Testis (tissue), 2 donors: ENCODE measurements at regions not wholly inside any gene's neighbourhood (a gene's known extent, or its start where the extent isn't known, plus 50 kb on each side); places are given as distances from the start of the nearest gene placed in this dataset.

Experiments
- DNase-seq: peaks from one replicate; pipeline ENCODE4 v3.0.0-alpha.2; 2019
- H3K27ac ChIP-seq, 2 donors: fragments of 200-600 bp; sonication (generic); one replicate each; pipeline ENCODE4 v1.5.1; 2019
- H3K27me3 ChIP-seq: fragments of 200-600 bp; sonication (generic); one replicate; pipeline ENCODE4 v1.5.1; 2019
- H3K36me3 ChIP-seq: fragments of 200-600 bp; sonication (generic); one replicate; pipeline ENCODE4 v1.5.1; 2017; ENCODE audit warnings: low read depth; ENCODE audit errors: missing control alignments
- H3K4me1 ChIP-seq: fragments of 200-600 bp; sonication (generic); one replicate; pipeline ENCODE4 v1.5.1; 2019
- H3K4me3 ChIP-seq, 2 donors: fragments of 200-600 bp; sonication (generic); one replicate each; pipeline ENCODE4 v1.5.1; 2017 to 2019
- H3K9me3 ChIP-seq: fragments of 200-600 bp; sonication (generic); one replicate; pipeline ENCODE4 v1.5.1; 2017
- CTCF ChIP-seq, 3 experiments: fragments of 450-650 bp in 2 of 3; fragments of 200-600 bp in 1 of 3; sonication (generic) in 1 of 3; IDR thresholded peaks; one replicate each; pipeline ENCODE4 v1.5.1; 2016 to 2019; ENCODE audit warnings: antibody characterized with exemption in 3 of 3, mild to moderate bottlenecking in 2 of 3, moderate library complexity in 1 of 3
- POLR2A ChIP-seq: fragments of 450-650 bp; IDR thresholded peaks from one replicate; pipeline ENCODE4 v1.6.1; 2017; ENCODE audit warnings: antibody characterized with exemption, mild to moderate bottlenecking, moderate library complexity
- WGBS, 2 donors: methylation state at CpG; one replicate each; pipeline ENCODE4 v1.1.5; 2018; 5-methylcytosine and 5-hydroxymethylcytosine counted together
- intact Hi-C: fragments of 100-400 bp; cut with DNase I; formaldehyde crosslinking; loops from one replicate; pipeline ENCODE4 v1.15.1; 2023; ENCODE audit warnings: low total_unique reads

- Histone ChIP-seq H3K4me1 (no peaks in the 10 kb centered on the region), H3K27me3 (no peaks in the 10 kb centered on the region), H3K36me3 (no peaks in the 10 kb centered on the region), H3K9me3 (no peaks in the 10 kb centered on the region), H3K27ac (no peak overlapping the region), H3K4me3 (no peak overlapping the region)
- TF ChIP-seq CTCF (IDR thresholded peaks at IDR 0.05) (no peak), POLR2A (no peak)
- 67 to 79% methylated on average over 3 of the region's 3 CpGs for WGBS, 2 donors
- no peak for DNase-seq
- intact Hi-C loops = no loop called here
Observed at GRCh38 chr10:83701799-83702198, 437.5 kb upstream of the GHITM start.

GRCh38 chr10:83702731-83703130 lies 436.6 kb upstream of the GHITM start:
- no peaks in the 10 kb centered on the region for H3K9me3 ChIP-seq
- 87 to 96% methylated on average over 3 of the region's 3 CpGs for WGBS, 2 donors
- DNase-seq = no peak
- intact Hi-C loops = no loop called here
- TF ChIP-seq CTCF (IDR thresholded peaks at IDR 0.05) (no peak), POLR2A (no peak)
- no peak overlapping the region for H3K27ac ChIP-seq
- H3K4me3 ChIP-seq = no peak overlapping the region
- H3K36me3 ChIP-seq = no peaks in the 10 kb centered on the region
- H3K4me1 ChIP-seq = no peaks in the 10 kb centered on the region
- H3K27me3 ChIP-seq = no peaks in the 10 kb centered on the region

- no peak for TF ChIP-seq CTCF (IDR thresholded peaks at IDR 0.05)
- no peak for TF ChIP-seq POLR2A
Observed at GRCh38 chr10:83706120-83706519, 433.2 kb upstream of the GHITM start.

GRCh38 chr10:83706952-83707582 lies 432.2 kb upstream of the GHITM start:
- Histone ChIP-seq H3K27ac (no peak overlapping the region), H3K36me3 (no peaks in the 10 kb centered on the region), H3K4me1 (no peaks in the 10 kb centered on the region), H3K27me3 (no peaks in the 10 kb centered on the region), H3K9me3 (no peaks in the 10 kb centered on the region), H3K4me3 (no peak overlapping the region)
- 93 to 98% methylated on average over 2 of the region's 2 CpGs for WGBS, 2 donors
- no peak for DNase-seq
- intact Hi-C loops = no loop called here
- TF ChIP-seq CTCF (IDR thresholded peaks at IDR 0.05) (no peak), POLR2A (no peak)

More at GRCh38 chr10:83706120-83706519, 433.2 kb upstream of the GHITM start:
- no peak for DNase-seq
- Histone ChIP-seq H3K4me3 (no peak overlapping the region), H3K36me3 (no peaks in the 10 kb centered on the region), H3K27me3 (no peaks in the 10 kb centered on the region), H3K27ac (no peak overlapping the region), H3K4me1 (no peaks in the 10 kb centered on the region), H3K9me3 (no peaks in the 10 kb centered on the region)
- intact Hi-C loops = no loop called here
- WGBS, 2 donors = 88 to 92% methylated on average over 1 of the region's 1 CpG

- H3K4me1 ChIP-seq = no peaks in the 10 kb centered on the region
- 96 to 97% methylated on average over 1 of the region's 1 CpG for WGBS, 2 donors
- TF ChIP-seq CTCF (IDR thresholded peaks at IDR 0.05) (no peak), POLR2A (no peak)
- no peaks in the 10 kb centered on the region for H3K36me3 ChIP-seq
- no peaks in the 10 kb centered on the region for H3K9me3 ChIP-seq
- H3K4me3 ChIP-seq = no peak overlapping the region
- H3K27ac ChIP-seq = no peak overlapping the region
- H3K27me3 ChIP-seq = no peaks in the 10 kb centered on the region
- no peak for DNase-seq
- intact Hi-C loops = no loop called here
Observed at GRCh38 chr10:83713423-83713822, 425.9 kb upstream of the GHITM start.
